NCI-H2107 treated with DMSO at 0.1 percent for 48 hours (cell line): ENCODE measurements at regions not wholly inside any gene's neighbourhood (a gene's known extent, or its start where the extent isn't known, plus 50 kb on each side); places are given as distances from the start of the nearest gene placed in this dataset.
"Not testable (repeated sequence)": the region's sequence is repeated elsewhere in the genome, so short reads cannot be mapped to it uniquely, and the experiment has no call there.

Experiments
- DNase-seq: peaks from one replicate; lab custom pipeline; 2025; ENCODE audit not compliant: unreplicated experiment; lab: John Stamatoyannopoulos, UW

- DNase-seq = no peak
Observed at GRCh38 chr14:45990252-45990651, 661.3 kb downstream of the RPL10L start.

- no peak for DNase-seq
Observed at GRCh38 chr14:45976001-45976400, 675.6 kb downstream of the RPL10L start.

DNA sequence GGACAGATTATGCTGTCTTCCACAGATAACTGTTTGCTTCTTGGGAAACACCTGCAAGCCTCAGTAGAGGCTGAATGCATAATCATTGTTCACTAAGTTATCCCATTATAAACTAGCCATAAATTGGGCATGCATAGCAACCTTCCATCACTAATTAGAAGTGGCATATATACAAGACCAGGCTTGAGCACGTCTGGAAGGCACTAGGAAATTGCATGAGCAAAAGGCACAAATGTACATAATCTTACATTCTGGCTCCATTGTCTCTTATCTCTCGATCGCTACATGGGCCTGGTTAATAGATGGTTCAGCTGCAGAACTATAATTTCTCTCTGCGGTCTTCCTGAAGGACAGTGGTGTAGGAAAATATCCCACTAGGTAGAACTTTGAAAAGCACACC is 679.2 kb downstream of the RPL10L start:
- DNase-seq = no peak

DNA sequence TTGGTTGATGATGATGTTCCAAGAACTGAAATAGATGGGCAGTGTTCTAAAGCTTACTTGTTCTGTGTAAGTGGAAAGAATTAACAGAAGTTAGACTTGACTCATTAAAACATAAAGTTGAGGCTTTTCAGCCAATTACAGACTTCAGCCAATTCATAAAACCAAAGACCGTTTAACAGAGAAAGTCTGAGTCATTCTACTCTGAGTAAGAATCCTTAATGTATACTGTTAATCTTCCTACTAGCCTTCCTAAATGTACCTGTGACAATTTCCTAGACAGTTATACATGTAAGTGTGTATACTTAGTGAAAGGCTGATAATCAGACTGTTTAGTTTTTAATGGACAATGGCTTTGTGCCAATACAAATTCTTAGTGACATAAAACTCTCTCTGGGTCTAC is 681.0 kb downstream of the RPL10L start:
- no peak for DNase-seq

GRCh38 chr14:45968037-45968436 is 683.5 kb downstream of the RPL10L start:
- no peak for DNase-seq

DNA sequence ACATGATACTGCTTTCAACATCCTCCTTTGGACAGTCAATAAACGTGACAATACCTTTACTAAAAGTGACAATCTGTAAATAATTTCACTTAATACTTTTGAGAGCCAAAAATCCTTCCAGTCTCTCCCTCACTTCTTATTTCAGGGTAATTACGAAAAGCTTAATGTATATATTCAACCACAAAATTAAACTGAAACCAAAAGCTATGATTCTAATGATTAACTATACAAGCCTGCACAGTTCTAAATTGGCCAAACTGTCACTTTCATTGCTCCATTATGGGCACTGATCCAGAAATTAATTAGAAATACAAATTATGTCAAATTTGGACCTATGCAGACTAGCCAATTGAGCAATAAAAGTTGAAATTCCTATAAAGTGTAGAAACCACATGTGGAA is 696.5 kb upstream of the MIS18BP1 start:
- no peak for DNase-seq

DNA sequence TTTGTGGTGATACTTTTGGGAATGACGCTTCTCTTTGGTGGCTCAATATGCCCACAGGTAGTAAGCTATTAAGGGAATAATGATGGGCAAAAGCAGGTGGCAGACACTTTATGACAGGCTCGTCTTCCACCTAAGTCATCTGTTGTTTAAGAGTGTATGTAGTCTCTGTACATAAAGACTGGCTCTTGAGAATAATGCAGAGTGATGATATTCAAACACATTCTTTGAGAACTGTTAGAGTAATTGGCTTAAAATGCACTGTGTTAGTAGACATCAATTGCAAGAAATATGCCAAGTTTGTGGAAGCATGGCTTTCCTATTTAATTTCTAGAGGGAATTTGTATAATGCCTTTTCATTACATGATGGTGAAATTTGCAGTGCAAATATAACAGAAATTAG is 694.8 kb upstream of the MIS18BP1 start:
- DNase-seq = peak; percentile 73

GRCh38 chr14:45946251-45946650 is 693.2 kb upstream of the MIS18BP1 start:
- no peak for DNase-seq

- DNase-seq = no peak
Observed at GRCh38 chr14:45940318-45940717, 687.3 kb upstream of the MIS18BP1 start.

DNA sequence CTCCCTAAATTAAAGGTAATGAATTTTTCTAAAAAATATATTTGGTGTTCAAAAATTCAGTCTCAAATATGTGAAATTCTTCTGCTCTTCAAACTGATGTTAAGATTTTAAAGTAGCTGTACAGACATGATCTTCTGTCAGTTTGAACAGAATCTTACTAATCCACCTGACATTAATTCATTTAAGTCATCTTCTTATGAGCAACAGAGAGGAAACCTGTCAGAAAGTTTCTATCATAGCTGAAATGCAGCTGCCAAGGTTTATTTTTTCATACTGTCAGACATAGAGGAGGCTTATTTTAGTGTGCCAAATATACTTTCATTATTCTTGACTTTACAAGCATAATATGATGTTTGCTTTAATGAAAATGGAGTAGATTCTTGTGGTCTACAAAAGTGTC is 686.6 kb upstream of the MIS18BP1 start:
- no peak for DNase-seq

- not testable (repeated sequence) for DNase-seq
Observed at GRCh38 chr14:45919995-45920394, 667.0 kb upstream of the MIS18BP1 start.

DNA sequence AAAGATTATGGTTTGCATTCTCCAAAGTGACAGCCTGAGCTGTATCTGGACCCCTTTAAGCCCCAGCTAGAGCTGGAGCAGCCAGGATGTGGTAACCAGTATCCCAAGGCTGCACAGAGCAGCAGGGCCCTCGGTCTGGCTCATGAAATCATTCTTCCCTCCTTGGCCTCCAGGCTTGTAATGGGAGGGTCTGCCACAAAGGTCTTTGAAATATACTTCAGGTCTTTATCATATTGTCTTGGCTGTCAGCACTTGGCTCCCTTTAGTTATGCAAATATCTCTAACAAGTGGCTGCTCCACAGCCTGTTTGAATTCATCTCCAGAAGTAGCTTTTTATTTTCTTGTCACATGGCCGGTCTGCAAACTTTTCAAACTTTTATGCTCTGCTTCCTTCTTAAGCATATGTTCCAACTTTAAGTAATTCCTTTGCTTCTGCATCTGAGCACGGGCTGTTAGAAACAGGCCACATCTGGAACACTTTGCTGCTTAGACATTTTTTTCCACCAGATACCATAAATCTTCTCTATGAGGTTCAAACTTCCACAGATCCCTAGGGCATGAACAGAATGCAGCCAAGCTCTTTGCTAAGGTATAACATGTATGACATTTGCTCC is 663.4 kb upstream of the MIS18BP1 start:
- no peak for DNase-seq

DNA sequence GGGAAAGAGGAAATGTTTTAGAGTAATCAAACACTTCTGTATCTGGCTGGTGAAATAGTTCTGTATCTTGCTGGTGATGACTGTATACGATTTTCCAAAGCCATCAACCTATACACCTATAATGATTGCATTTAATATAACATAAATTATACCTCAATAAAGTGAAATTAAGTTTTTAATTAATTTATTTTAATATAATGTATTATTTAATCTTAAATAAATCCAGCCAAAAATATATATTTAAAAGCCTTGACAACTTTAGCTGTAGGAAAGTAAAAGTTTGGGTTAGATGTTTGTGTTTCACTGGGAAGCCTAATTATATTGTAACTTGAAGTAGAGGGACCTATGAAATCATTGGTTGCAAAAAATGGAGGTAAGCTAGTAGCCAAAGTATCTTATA is 654.8 kb upstream of the MIS18BP1 start:
- no peak for DNase-seq

GRCh38 chr14:45906257-45906656 is 653.3 kb upstream of the MIS18BP1 start:
- DNase-seq = no peak

DNA sequence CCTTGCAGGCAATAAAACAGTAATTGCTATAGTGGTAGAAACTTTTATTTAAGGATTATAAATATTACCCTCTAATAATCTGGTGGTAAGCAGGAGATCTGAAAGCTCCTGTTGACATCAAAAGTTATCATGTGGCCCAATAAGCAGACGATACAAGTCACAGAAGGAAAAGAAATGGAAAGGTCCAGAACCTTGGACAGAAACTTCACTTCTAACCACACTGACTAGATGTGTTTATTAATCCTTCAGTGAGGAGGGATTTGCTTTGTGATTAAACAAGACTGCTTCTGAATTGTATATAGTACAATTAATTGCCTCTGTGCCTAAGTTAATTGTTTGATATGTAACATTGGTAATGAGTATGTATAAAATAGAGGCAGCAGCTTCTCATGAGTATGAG is 652.7 kb upstream of the MIS18BP1 start:
- DNase-seq = no peak

DNA sequence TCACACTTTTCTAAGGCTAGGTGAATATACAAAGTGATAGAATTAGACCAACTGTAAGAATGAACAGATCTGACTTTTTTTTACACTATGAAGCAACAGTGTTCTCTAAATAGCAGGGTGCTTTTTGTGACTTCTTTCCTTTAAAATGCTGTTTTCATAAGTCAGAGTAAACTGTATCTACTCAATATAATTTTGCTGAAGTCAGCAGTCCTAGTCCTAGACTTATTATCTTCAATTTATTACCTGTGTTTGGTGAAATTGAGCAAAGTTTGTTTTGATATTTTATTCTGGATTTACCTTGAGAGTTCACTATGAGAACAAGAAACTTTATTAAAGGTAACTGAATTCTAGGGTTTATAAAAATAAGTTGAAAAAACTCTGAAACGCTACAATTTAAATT is 651.3 kb upstream of the MIS18BP1 start:
- DNase-seq = no peak

DNA sequence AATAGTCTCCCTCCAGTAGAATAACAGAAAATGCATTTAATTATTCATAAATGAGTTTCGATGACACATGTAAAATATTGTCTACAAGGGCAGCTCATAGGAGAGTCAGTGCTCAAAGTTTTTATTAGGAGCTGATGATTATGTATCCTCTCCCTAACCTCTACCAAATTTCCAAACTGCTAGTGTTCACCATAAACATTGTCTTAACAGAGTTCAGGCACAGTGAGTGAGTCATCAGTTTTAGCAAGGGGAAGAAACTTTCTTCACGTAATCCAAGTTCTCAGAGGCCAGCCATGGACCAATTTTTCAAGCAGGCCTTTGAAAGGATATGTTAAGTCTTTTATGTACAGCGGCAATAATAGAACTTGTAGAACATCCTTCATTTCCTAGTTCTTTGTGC is 649.2 kb upstream of the MIS18BP1 start:
- no peak for DNase-seq

- DNase-seq = no peak
Observed at GRCh38 chr14:45897439-45897838, 644.4 kb upstream of the MIS18BP1 start.

GRCh38 chr14:45893127-45893526 is 640.1 kb upstream of the MIS18BP1 start:
- peak; percentile 66 for DNase-seq

DNA sequence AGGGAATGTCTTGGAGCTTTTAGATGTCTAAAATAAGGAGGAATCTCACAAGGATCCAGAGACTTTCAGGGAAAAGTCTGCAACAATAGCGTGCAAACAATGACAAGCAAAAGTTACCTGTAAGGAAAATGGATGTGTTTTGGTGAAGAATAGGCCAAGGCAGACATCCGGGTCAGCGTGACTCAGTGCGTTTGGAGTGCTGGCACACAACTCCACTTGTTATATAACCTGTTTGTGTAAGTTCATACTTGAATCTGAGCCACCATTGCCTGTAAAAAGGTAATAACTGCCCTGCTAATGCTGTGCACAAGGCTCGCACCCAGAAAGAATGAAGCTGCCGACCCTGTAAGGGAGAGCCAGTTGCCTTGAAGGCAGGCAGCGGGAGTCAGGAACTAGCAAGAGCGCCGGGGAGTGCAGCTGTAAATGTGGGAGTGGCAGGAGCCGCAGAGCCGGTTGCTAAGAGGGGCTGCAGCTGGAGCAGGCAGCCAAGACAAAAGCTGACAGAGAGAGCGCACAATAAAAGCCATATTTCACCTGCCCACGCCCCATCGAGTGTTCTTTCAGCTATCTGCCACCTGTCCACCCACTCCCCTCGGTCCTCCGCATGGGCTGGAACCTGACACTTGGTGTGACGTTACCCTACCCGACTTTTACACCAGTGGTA is 638.5 kb upstream of the MIS18BP1 start:
- peak; percentile 100 for DNase-seq

- DNase-seq = not testable (repeated sequence)
Observed at GRCh38 chr14:45888766-45889285, 635.8 kb upstream of the MIS18BP1 start.

DNA sequence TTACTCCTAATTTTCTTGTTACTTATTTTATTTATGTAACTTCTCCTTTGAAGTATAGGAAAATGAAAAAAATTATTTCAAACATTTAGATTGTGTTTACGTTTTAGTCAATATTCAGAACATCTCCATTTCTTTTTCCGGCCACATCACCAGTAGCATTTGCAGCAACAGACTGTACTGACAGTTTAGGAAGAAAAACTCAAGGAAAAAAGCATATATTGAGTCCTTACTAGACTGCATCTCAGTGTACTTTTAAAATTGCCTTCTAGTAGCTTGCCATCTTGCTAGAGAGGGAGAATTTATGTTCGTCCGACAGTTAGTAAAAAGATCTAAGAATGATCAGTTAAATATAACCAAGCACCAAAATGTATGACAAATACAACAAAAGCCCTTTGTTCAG is 625.0 kb upstream of the MIS18BP1 start:
- no peak for DNase-seq

DNA sequence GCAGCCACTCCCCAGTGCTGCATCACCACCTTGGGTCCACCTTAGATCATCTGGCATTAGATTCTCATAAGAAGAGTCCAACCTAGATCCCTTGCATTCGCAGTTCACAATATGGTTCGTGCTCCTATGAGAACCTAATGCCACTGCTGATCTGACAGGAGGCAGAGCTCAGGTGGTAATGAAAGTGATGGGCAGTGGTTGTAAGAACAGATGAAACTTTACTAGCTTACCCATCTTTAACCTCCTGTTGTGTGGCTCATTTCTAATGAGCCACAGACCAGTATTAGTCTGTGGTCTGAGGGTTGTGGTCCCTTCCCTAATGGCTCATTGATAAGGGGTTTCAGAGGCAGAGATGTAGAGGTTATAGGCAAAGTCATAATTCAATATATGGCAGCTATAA is 615.9 kb upstream of the MIS18BP1 start:
- no peak for DNase-seq
